Occipital lobe (tissue), 1 donor: ENCODE measurements at regions not wholly inside any gene's neighbourhood (a gene's known extent, or its start where the extent isn't known, plus 50 kb on each side); places are given as distances from the start of the nearest gene placed in this dataset.
"Not testable (repeated sequence)": the region's sequence is repeated elsewhere in the genome, so short reads cannot be mapped to it uniquely, and the experiment has no call there.

Experiments
- DNase-seq: peaks from one replicate; lab custom pipeline; 2025; lab: John Stamatoyannopoulos, UW

DNA sequence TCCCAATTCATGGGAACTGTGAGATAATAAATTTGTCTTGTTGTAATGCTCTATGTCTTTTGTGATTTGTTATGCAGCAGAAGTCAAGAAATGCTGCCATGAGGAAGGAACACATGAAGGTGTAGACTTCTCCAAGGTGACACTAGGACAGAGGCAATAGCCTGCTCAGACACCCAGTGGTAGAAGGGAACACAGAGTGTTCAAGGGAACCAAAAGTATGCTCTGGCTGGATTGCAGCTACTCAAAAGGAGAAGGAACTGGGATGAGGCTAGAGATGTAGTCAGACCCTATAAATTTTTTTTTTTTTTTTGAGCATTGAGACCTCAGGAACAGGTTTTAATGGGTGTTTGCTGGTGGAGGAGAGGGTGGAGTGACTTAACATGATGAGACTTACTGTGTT lies 232.5 kb downstream of the PARP8 start:
- DNase-seq: no peak

GRCh38 chr5:50900952-50901510 lies 234.6 kb downstream of the PARP8 start:
- DNase-seq: no peak

GRCh38 chr5:50903651-50904050 lies 237.2 kb downstream of the PARP8 start:
- DNase-seq: no peak

DNA sequence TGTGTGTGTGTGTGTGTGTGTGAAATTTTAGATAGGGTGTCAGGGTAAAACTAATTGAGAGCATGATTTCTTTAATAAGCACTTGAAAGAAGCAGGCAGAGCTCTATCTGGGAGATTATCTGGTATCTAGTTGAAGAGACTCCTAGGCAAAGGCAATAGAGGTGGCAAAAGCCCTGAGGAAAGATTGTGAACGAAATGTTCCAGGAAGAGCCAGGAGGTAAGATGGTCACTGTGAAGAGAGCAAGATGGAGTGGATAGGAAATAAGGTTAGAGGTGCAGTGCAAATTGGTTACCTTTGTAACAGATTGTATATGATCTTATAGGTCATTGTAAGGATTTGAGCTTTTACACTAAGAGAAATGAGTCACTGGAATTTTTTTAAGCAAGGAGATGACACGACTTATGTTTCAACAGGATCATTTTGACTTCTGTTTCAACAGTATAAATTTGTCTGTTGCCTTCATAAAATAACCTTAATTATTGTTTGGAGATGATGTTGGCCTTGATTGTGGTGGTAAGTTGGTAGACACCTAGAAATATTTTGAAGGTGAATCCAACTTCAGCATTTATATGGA lies 239.6 kb downstream of the PARP8 start:
- DNase-seq: no peak

DNA sequence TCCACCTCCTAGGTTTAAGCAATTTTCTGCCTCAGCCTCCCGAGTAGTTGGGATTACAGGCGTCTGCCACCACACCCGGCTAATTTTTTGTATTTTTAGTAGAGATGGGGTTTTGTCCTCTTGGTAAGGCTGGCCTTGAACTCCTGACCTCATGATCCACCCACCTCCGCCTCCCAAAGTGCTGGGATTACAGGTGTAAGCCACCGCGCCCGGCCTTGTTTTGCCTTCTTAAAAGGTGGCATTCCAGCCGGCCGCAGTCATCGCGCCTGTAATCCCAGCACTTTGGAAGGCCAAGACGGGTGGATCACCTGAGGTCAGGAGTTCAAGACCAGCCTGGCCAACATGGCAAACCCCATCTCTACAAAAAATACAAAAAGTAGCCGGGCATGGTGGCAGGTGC lies 253.7 kb downstream of the PARP8 start:
- DNase-seq: not testable (repeated sequence)

DNA sequence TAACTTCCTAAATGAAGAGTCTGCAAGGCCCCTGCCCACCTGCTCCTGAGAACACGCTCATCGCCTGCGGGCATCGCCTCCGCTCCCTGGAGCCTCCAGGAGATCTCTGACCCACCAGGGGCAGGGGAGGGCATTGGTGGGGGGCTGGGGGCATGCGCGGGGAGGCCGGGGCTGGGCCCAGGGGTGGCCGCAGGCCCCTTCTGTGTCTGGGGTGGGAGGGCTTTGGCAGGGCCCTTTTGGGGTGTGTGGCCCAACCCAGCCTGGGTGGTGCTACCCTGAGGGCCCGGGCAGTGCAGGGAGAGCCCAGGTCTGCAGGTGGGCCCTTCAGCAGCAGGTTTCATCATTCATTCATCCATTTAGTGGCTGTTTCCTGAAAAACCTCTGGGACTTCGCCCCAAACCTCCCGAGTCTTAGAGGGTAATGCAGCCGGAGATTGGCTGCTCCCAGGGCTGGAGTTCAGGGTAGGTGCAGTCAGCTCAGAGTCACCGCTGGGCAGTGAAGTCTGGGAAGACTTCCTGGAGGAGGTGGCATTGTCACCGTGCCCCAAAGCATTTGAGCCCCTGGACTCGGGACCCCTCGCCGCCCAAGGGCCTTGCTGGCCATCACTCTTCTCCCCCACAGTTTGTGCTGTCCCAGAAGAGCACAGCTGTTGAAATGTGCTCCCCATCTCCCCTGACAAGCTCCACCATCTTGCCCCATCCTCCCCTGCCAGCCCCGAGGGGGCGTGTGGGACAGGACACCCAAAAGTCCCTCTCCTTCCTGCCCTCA lies 255.1 kb downstream of the PARP8 start:
- DNase-seq: no peak

GRCh38 chr5:50922134-50922941 lies 255.9 kb downstream of the PARP8 start:
- DNase-seq: not testable (repeated sequence)

- DNase-seq: no peak
These were observed 256.7 kb downstream of the PARP8 start for GRCh38 chr5:50922942-50923767.

GRCh38 chr5:50923768-50924494 lies 257.5 kb downstream of the PARP8 start:
- DNase-seq: no peak

DNA sequence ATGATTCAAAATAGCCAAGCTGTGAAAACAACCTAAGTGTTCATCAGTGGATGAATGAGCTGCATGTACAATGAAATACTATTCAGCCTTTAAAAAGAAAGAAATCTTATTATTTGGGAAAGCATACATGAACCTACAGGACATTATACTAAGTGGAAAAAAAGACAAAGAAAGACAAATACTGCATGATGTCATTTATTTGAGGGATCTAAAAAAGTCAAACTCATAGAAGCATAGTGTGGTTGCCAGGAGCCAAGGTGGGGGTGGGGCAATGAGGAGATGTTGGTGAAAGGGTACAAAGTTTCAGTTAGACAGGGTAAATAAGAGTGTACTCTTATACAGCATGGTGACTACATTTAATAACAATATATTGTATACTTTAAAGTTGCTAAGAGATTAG lies 261.5 kb downstream of the PARP8 start:
- DNase-seq: no peak

- DNase-seq: no peak
These were observed 262.7 kb downstream of the PARP8 start for GRCh38 chr5:50929174-50929573.

DNA sequence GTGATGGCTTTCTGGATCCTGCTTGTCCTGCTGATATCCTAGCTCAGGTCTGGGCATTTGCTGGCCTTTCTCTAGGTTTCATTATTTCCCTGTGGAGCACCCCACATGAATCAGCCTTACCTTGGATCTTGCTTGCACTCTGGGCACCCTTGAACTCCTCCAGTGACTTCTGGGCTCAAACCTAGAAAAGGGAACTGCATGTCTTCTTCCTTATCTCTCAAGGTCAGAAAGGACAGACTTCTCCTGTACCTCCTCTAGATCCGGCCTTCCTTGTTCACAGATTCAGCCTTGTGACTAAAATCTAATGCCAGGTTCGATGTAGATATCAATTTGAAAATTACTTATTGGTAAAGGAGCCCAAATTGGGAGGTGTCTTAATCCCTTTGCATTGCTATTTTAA lies 267.9 kb downstream of the PARP8 start:
- DNase-seq: no peak

DNA sequence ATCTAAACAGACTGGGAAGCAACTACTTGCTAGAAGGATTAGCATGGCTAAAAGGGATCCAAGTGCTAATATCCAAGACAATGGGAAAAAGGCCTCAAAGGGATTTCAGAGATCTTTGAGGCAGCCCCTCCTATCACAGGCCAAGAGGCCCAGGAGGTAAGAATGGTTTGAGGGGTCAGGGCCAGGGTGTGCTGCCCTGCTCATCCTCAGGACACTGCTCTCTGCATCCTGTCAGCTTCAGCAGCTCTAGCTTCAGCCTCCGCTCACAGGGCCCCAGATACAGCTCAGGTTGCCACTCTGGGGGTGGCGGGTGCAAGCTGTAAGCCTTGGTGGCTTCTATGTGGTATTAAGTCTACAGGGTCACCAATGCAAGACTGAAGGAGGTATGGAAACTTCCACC lies 278.7 kb downstream of the PARP8 start:
- no peak for DNase-seq

- DNase-seq: no peak
These were observed 281.7 kb downstream of the PARP8 start for GRCh38 chr5:50947906-50948683.

DNA sequence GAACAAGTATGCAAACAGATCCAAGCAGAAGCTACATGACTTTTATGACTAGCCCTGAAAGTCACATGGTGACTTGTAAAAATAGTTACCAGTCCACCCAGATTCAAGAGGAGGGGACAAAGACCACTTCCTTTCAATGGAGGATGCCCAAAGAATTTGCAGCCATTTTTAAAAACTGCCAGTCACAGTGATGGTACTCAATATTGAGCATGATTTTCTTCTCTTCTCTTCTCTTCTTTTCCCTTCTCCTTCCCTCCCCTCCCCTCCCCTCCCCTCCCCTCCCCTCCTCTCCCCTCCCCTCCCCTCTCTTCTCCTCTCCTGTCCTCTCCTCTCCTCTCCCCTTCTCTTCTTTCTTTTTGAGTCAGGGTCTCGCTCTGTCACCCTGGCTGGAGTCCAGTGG lies 286.9 kb downstream of the PARP8 start:
- no peak for DNase-seq

DNA sequence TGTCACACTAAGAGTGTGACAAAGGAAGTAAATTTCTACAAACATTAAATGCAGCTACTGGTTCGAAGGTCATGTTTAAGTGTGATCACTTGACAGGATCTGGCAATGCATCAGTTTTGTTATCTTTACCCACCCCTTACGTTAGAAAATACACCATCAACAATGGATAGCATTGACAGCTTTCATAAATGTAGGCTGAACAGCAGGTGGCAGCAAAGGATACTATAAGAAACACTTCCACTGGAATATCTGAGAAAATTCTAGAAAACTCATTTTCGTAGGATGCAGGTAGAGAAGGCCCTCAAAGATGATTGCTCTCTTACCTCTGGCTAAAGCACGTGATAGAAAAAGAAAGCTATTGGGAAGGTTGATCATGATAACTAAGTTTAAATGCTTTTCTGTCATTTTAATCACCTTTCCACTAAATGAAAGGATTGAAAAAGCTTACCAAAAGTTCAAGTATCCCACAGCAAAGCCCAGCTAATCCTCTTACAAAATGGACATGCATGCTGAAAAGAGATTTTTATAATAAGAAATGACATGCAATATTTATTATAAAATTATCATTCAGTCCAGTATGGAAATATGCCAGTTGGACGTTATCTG lies 292.5 kb downstream of the PARP8 start:
- no peak for DNase-seq

DNA sequence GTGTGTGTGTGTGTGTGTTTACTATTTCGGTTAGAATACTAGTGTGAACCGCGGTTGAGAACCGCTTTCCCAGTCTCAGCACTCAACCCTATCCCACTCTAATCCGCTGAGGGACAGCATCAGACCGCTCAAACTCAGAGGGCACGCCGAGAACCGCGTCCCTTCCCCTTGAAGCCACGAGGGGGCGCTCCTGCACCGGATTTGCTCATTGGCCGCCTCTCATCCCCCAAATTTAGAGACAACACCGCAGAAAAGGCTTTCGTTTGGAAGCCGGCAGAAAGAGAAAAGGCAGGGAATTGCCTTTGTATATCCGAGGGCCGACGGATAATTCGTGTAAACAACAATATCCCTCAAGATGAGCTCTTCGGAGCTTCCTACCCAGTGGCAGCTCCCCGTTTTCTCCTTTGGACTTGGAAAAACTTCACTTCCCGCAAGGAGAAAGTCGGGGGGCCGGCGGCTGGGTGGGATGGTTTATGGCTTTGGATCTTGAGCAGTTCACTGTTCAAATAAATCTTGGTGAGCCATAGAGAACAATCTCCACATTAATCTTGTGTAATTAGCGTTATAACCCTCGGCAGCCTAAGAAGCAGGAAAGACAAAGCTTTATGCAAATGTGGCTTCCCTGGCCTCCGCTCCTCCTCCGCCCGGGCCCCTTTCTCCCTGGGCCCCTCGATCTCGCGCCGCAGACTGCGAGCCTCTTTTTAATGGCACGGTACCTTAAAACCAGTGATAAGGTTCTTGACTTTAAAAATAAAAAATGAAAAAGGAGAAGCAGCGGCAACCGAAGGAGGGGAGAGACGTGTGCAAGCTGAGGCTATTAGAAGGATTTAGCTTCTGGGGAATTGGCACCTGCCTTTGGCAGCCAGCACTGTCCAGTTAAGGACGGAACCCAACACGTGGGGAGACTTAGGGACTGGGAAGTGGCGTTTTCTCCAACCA lies 296.8 kb downstream of the PARP8 start:
- DNase-seq: peak; percentile 39
